Upper lobe of left lung (tissue), 4 donors: ENCODE measurements at regions not wholly inside any gene's neighbourhood (a gene's known extent, or its start where the extent isn't known, plus 50 kb on each side); places are given as distances from the start of the nearest gene placed in this dataset.

ENCODE experiments used
- EP300 ChIP-seq, 4 donors: sonication (generic); formaldehyde crosslinking; IDR thresholded peaks; one replicate each; pipeline ENCODE4 v1.5.1; 2017; ENCODE audit warnings: antibody characterized with exemption in 4 of 4, control low read depth in 2 of 4
- POLR2A ChIP-seq, 4 donors: fragments of 450-650 bp; IDR thresholded peaks; one replicate each; pipeline ENCODE4 v1.5.1; 2016 to 2017; ENCODE audit warnings: antibody characterized with exemption in 4 of 4, mild to moderate bottlenecking in 2 of 4
- POLR2AphosphoS5 ChIP-seq, 2 donors: sonication (generic); formaldehyde crosslinking; IDR thresholded peaks; one replicate each; pipeline ENCODE4 v1.5.1; 2017; ENCODE audit warnings: antibody characterized with exemption in 2 of 2
- TF ChIP-seq, protein P1 (sequence below), 6 experiments: fragments of 450-650 bp in 4 of 6; fragments of 200-600 bp in 2 of 6; sonication (generic) in 2 of 6; IDR thresholded peaks; one replicate each; pipeline ENCODE4 v1.5.1; 2016 to 2019; ENCODE audit warnings: antibody characterized with exemption in 6 of 6

DNA sequence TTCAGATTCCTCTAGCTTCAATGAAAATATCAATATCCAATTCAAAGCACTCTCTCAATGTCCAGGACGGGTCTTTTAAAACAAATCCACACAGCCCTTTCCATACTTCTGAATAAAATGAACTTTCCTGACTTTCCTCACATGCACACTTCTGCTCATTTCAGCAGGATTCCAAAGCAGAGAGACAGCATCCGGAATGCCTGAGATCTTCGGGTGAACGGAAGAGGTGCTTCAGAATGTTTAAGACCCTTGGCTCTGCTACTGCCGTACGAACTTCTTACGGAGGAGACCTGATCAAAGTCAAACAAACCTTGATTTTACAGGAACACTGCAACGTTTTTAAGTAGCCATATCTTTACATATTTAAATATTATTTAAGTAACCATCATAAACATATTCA lies 245.7 kb downstream of the PTBP2 start:
- TF ChIP-seq POLR2A (IDR thresholded peaks at IDR 0.05): no peak
- TF ChIP-seq, protein P1, sequence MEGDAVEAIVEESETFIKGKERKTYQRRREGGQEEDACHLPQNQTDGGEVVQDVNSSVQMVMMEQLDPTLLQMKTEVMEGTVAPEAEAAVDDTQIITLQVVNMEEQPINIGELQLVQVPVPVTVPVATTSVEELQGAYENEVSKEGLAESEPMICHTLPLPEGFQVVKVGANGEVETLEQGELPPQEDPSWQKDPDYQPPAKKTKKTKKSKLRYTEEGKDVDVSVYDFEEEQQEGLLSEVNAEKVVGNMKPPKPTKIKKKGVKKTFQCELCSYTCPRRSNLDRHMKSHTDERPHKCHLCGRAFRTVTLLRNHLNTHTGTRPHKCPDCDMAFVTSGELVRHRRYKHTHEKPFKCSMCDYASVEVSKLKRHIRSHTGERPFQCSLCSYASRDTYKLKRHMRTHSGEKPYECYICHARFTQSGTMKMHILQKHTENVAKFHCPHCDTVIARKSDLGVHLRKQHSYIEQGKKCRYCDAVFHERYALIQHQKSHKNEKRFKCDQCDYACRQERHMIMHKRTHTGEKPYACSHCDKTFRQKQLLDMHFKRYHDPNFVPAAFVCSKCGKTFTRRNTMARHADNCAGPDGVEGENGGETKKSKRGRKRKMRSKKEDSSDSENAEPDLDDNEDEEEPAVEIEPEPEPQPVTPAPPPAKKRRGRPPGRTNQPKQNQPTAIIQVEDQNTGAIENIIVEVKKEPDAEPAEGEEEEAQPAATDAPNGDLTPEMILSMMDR (IDR thresholded peaks at IDR 0.05): no peak
- no peak for TF ChIP-seq EP300 (IDR thresholded peaks at IDR 0.05)
- TF ChIP-seq POLR2AphosphoS5 (IDR thresholded peaks at IDR 0.05): no peak
